22Rv1 (cell line): ENCODE measurements at regions not wholly inside any gene's neighbourhood (a gene's known extent, or its start where the extent isn't known, plus 50 kb on each side); places are given as distances from the start of the nearest gene placed in this dataset.

ENCODE experiments used
- ZFX ChIP-seq: fragments of 450-650 bp; IDR thresholded peaks from 2 replicates; pipeline ENCODE4 v1.6.1; 2017; ENCODE audit warnings: antibody characterized with exemption, borderline replicate concordance
- TF ChIP-seq, protein P1 (sequence below): fragments of 450-650 bp; IDR thresholded peaks from 2 replicates; pipeline ENCODE4 v1.5.1; 2017; ENCODE audit warnings: mild to moderate bottlenecking

DNA sequence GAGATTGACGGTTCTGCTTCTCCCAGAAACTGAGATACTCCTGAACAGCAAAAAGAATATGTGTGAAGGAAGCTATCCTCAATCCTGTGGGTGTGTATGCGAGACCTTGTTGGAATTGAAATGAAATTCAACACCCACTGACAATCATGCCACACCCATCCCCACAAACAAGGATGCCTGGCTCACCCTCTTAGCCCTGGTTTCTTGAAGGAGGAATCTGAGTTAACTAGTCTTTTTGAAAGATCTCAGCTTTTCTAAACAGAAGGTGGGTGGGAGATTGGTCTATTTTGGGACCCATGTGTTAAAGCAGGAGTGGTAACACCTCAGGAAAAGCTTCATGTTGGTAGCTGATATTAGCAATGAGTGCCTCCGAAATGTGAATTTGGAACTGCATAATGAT is 1244.5 kb downstream of the CDH11 start:
- TF ChIP-seq, protein P1, sequence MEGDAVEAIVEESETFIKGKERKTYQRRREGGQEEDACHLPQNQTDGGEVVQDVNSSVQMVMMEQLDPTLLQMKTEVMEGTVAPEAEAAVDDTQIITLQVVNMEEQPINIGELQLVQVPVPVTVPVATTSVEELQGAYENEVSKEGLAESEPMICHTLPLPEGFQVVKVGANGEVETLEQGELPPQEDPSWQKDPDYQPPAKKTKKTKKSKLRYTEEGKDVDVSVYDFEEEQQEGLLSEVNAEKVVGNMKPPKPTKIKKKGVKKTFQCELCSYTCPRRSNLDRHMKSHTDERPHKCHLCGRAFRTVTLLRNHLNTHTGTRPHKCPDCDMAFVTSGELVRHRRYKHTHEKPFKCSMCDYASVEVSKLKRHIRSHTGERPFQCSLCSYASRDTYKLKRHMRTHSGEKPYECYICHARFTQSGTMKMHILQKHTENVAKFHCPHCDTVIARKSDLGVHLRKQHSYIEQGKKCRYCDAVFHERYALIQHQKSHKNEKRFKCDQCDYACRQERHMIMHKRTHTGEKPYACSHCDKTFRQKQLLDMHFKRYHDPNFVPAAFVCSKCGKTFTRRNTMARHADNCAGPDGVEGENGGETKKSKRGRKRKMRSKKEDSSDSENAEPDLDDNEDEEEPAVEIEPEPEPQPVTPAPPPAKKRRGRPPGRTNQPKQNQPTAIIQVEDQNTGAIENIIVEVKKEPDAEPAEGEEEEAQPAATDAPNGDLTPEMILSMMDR, result no peak
- no peak for TF ChIP-seq ZFX
